ENCODE measurements at regions not wholly inside any gene's neighbourhood (a gene's known extent, or its start where the extent isn't known, plus 50 kb on each side); places are given as distances from the start of the nearest gene placed in this dataset.
A peak's percentile ranks its signal among the peaks of the same experiment; 100 is the strongest.

GRCh38 chr1:172956871-172957270 is 93.9 kb downstream of the TNFSF18 start:
- TF ChIP-seq SPI1 (IDR thresholded peaks at IDR 0.05; ENCODE audit: low read depth, low read length) (no peak), TAF1 (IDR thresholded peaks at IDR 0.05; ENCODE audit: low read depth, low read length) (no peak), PAX5 (IDR thresholded peaks at IDR 0.05; ENCODE audit: insufficient read depth, low read length, severe bottlenecking) (no peak), POLR2AphosphoS5 (IDR thresholded peaks at IDR 0.05; ENCODE audit: low read depth, low read length) (no peak), POU2F2 (IDR thresholded peaks at IDR 0.05; ENCODE audit: low read depth, low read length) (no peak), POLR2A (IDR thresholded peaks at IDR 0.05; ENCODE audit: low read depth, low read length) (no peak)
- FAIRE-seq (no peak), DNase-seq (ENCODE audit: insufficient read length, low spot score) (no peak)

- DNase-seq (ENCODE audit: insufficient read length, low spot score) = no peak
- FAIRE-seq = no peak
- TF ChIP-seq POLR2AphosphoS5 (IDR thresholded peaks at IDR 0.05; ENCODE audit: low read depth, low read length) (no peak), POU2F2 (IDR thresholded peaks at IDR 0.05; ENCODE audit: low read depth, low read length) (no peak), POLR2A (IDR thresholded peaks at IDR 0.05; ENCODE audit: low read depth, low read length) (no peak)
Observed at GRCh38 chr1:172957491-172957890, 93.2 kb downstream of the TNFSF18 start.

- DNase-seq (ENCODE audit: insufficient read length, low spot score) (no peak), FAIRE-seq (no peak)
- TF ChIP-seq TAF1 (IDR thresholded peaks at IDR 0.05; ENCODE audit: low read depth, low read length) (no peak), PAX5 (IDR thresholded peaks at IDR 0.05; ENCODE audit: insufficient read depth, low read length, severe bottlenecking) (no peak), POLR2A (IDR thresholded peaks at IDR 0.05; ENCODE audit: low read depth, low read length) (no peak), SPI1 (IDR thresholded peaks at IDR 0.05; ENCODE audit: low read depth, low read length) (no peak), POLR2AphosphoS5 (IDR thresholded peaks at IDR 0.05; ENCODE audit: low read depth, low read length) (no peak), POU2F2 (IDR thresholded peaks at IDR 0.05; ENCODE audit: low read depth, low read length) (no peak)
Observed at GRCh38 chr1:172959571-172959970, 91.2 kb downstream of the TNFSF18 start.

GRCh38 chr1:172960019-172960418 is 90.7 kb downstream of the TNFSF18 start:
- TF ChIP-seq PAX5 (IDR thresholded peaks at IDR 0.05; ENCODE audit: insufficient read depth, low read length, severe bottlenecking) (no peak), POLR2AphosphoS5 (IDR thresholded peaks at IDR 0.05; ENCODE audit: low read depth, low read length) (no peak), SPI1 (IDR thresholded peaks at IDR 0.05; ENCODE audit: low read depth, low read length) (no peak), POU2F2 (IDR thresholded peaks at IDR 0.05; ENCODE audit: low read depth, low read length) (no peak), POLR2A (IDR thresholded peaks at IDR 0.05; ENCODE audit: low read depth, low read length) (no peak), TAF1 (IDR thresholded peaks at IDR 0.05; ENCODE audit: low read depth, low read length) (no peak)
- FAIRE-seq (no peak), DNase-seq (ENCODE audit: insufficient read length, low spot score) (no peak)

- no peak for DNase-seq (ENCODE audit: insufficient read length, low spot score)
- no peak for TF ChIP-seq TAF1 (IDR thresholded peaks at IDR 0.05; ENCODE audit: low read depth, low read length)
- no peak for TF ChIP-seq SPI1 (IDR thresholded peaks at IDR 0.05; ENCODE audit: low read depth, low read length)
- TF ChIP-seq POLR2A (IDR thresholded peaks at IDR 0.05; ENCODE audit: low read depth, low read length) = no peak
- TF ChIP-seq POLR2AphosphoS5 (IDR thresholded peaks at IDR 0.05; ENCODE audit: low read depth, low read length) = no peak
- no peak for TF ChIP-seq PAX5 (IDR thresholded peaks at IDR 0.05; ENCODE audit: insufficient read depth, low read length, severe bottlenecking)
- no peak for TF ChIP-seq POU2F2 (IDR thresholded peaks at IDR 0.05; ENCODE audit: low read depth, low read length)
- FAIRE-seq = no peak
Observed at GRCh38 chr1:172960454-172961208, 90.1 kb downstream of the TNFSF18 start.

GRCh38 chr1:172964864-172965263 is 85.9 kb downstream of the TNFSF18 start:
- DNase-seq (ENCODE audit: insufficient read length, low spot score) = no peak
- FAIRE-seq = no peak
- TF ChIP-seq SPI1 (IDR thresholded peaks at IDR 0.05; ENCODE audit: low read depth, low read length) (no peak), POLR2AphosphoS5 (IDR thresholded peaks at IDR 0.05; ENCODE audit: low read depth, low read length) (no peak), PAX5 (IDR thresholded peaks at IDR 0.05; ENCODE audit: insufficient read depth, low read length, severe bottlenecking) (no peak), TAF1 (IDR thresholded peaks at IDR 0.05; ENCODE audit: low read depth, low read length) (no peak), POU2F2 (IDR thresholded peaks at IDR 0.05; ENCODE audit: low read depth, low read length) (no peak), POLR2A (IDR thresholded peaks at IDR 0.05; ENCODE audit: low read depth, low read length) (no peak)

- FAIRE-seq (no peak), DNase-seq (ENCODE audit: insufficient read length, low spot score) (peak; percentile 5)
- TF ChIP-seq POU2F2 (IDR thresholded peaks at IDR 0.05; ENCODE audit: low read depth, low read length) (no peak), TAF1 (IDR thresholded peaks at IDR 0.05; ENCODE audit: low read depth, low read length) (no peak), SPI1 (IDR thresholded peaks at IDR 0.05; ENCODE audit: low read depth, low read length) (no peak), POLR2A (IDR thresholded peaks at IDR 0.05; ENCODE audit: low read depth, low read length) (no peak), POLR2AphosphoS5 (IDR thresholded peaks at IDR 0.05; ENCODE audit: low read depth, low read length) (no peak), PAX5 (IDR thresholded peaks at IDR 0.05; ENCODE audit: insufficient read depth, low read length, severe bottlenecking) (no peak)
Observed at GRCh38 chr1:172966844-172967540, 83.7 kb downstream of the TNFSF18 start.

GRCh38 chr1:172967936-172968335 is 82.8 kb downstream of the TNFSF18 start:
- FAIRE-seq = no peak
- no peak for DNase-seq (ENCODE audit: insufficient read length, low spot score)
- TF ChIP-seq PAX5 (IDR thresholded peaks at IDR 0.05; ENCODE audit: insufficient read depth, low read length, severe bottlenecking) (no peak), POU2F2 (IDR thresholded peaks at IDR 0.05; ENCODE audit: low read depth, low read length) (no peak), TAF1 (IDR thresholded peaks at IDR 0.05; ENCODE audit: low read depth, low read length) (no peak), POLR2A (IDR thresholded peaks at IDR 0.05; ENCODE audit: low read depth, low read length) (no peak), POLR2AphosphoS5 (IDR thresholded peaks at IDR 0.05; ENCODE audit: low read depth, low read length) (no peak), SPI1 (IDR thresholded peaks at IDR 0.05; ENCODE audit: low read depth, low read length) (no peak)

- DNase-seq (ENCODE audit: insufficient read length, low spot score) = no peak
- no peak for FAIRE-seq
Observed at GRCh38 chr1:172969611-172970010, 81.1 kb downstream of the TNFSF18 start.

More at GRCh38 chr1:172969611-172970010, 81.1 kb downstream of the TNFSF18 start:
- no peak for TF ChIP-seq POLR2A (IDR thresholded peaks at IDR 0.05; ENCODE audit: low read depth, low read length)
- TF ChIP-seq SPI1 (IDR thresholded peaks at IDR 0.05; ENCODE audit: low read depth, low read length) = no peak
